ENCODE measurements at regions not wholly inside any gene's neighbourhood (a gene's known extent, or its start where the extent isn't known, plus 50 kb on each side); places are given as distances from the start of the nearest gene placed in this dataset.
"Not testable (repeated sequence)": the region's sequence is repeated elsewhere in the genome, so short reads cannot be mapped to it uniquely, and the experiment has no call there.

DNA sequence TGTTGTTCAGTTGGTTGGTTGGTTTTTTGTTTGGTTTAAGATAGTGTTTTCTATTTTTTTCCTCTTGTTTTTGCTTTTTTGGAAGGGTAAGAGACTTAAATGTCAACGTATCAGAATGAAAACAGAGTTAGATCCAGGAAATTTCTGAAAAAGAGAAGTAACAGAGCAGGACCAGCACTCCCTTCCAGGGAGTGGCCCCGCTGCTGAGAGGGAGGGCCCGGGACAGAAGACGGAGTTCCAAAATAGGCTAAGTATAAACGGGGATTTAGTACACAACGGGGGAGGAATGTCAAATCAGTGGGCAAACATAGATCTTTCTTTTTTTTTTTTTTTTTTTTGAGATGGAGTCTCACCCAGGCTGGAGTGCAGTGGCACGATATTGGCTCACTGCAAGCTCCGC is 92.7 kb upstream of the RUFY1 start:
- Histone ChIP-seq H3K79me2 (ENCODE audit: control insufficient read depth, insufficient read depth, low read length) (no peaks in the 10 kb centered on the region), H3K9ac (ENCODE audit: insufficient read depth in 1 of 2, low read depth in 2 of 2, low read length in 2 of 2) (no peak overlapping the region), H3K27ac (ENCODE audit: extremely low read depth, low read depth, low read length) (no peak overlapping the region), H3K27me3 (ENCODE audit: control insufficient read depth in 2 of 2, insufficient read depth in 2 of 2, low read length in 2 of 2) (peaks cover 8 to 27% of the 10 kb centered on the region in 2 experiments; a peak in 4 of 5 replicates), H3K4me2 (ENCODE audit: insufficient read depth, low read length) (no peak overlapping the region), H3K36me3 (ENCODE audit: control insufficient read depth, insufficient read depth, low read length) (no peaks in the 10 kb centered on the region), H3K9me3 (replicated peaks; ENCODE audit: control insufficient read depth, insufficient read depth, low read depth, low read length) (peaks cover 1% of the 10 kb centered on the region), H3K4me3 (no peak overlapping the region), H3K4me1 (replicated peaks in 1 of 2; ENCODE audit: control insufficient read depth in 2 of 2, insufficient read depth in 2 of 2, low read length in 2 of 2) (no peaks in the 10 kb centered on the region; a peak in 1 of 5 replicates), H3K9me1 (ENCODE audit: control insufficient read depth, insufficient read depth, low read length) (no peaks in the 10 kb centered on the region), H4K20me1 (replicated peaks; ENCODE audit: control insufficient read depth, insufficient read depth, low read length) (no peaks in the 10 kb centered on the region), H2AFZ (ENCODE audit: low read depth, low read length) (no peak overlapping the region)
- CTCF ChIA-PET (ENCODE audit: low intra/inter-chr PET ratio), result no interaction called here
- intact Hi-C loops (cut with micrococcal nuclease), result no loop called here
- POLR2A ChIA-PET, result no interaction called here
- ATAC-seq (no peak), FAIRE-seq (no peak), DNase-seq (ENCODE audit: extremely low read depth in 1 of 4, low spot score in 3 of 4) (no peak)
- no peak for TF ChIP-seq ZNF431 (CRISPR knock-in tag; IDR thresholded peaks at IDR 0.05)
- in situ Hi-C loops (cut with MboI), result no loop called here
- no TSS peak for BruUV-seq (replicated peaks)
- WGBS (ENCODE audit: insufficient coverage, low coverage, missing lambda C conversion rate), result 0% methylated on average over 3 of the region's 8 CpGs

- H3K9me3 ChIP-seq (replicated peaks; ENCODE audit: control insufficient read depth, insufficient read depth, low read depth, low read length); H4K20me1 ChIP-seq (replicated peaks; ENCODE audit: control insufficient read depth, insufficient read depth, low read length); H3K9me1 ChIP-seq (ENCODE audit: control insufficient read depth, insufficient read depth, low read length); in situ Hi-C loops (cut with MboI); BruUV-seq (replicated peaks); H3K4me1 ChIP-seq (replicated peaks in 1 of 2; ENCODE audit: control insufficient read depth in 2 of 2, insufficient read depth in 2 of 2, low read length in 2 of 2); ATAC-seq; H3K79me2 ChIP-seq (ENCODE audit: control insufficient read depth, insufficient read depth, low read length); H2AFZ ChIP-seq (ENCODE audit: low read depth, low read length); DNase-seq (ENCODE audit: extremely low read depth in 1 of 4, low spot score in 3 of 4); H3K4me3 ChIP-seq; H3K27ac ChIP-seq (ENCODE audit: extremely low read depth, low read depth, low read length); H3K36me3 ChIP-seq (ENCODE audit: control insufficient read depth, insufficient read depth, low read length); intact Hi-C loops (cut with micrococcal nuclease); POLR2A ChIA-PET; H3K9ac ChIP-seq (ENCODE audit: insufficient read depth in 1 of 2, low read depth in 2 of 2, low read length in 2 of 2); CTCF ChIA-PET (ENCODE audit: low intra/inter-chr PET ratio); FAIRE-seq; TF ChIP-seq ZBTB40 (CRISPR knock-in tag; IDR thresholded peaks at IDR 0.05): not testable (repeated sequence)
- under 1% methylated on average over 10 of the region's 15 CpGs for WGBS (ENCODE audit: insufficient coverage, low coverage, missing lambda C conversion rate)
- H3K4me2 ChIP-seq (ENCODE audit: insufficient read depth, low read length), result peak overlapping the region; percentile 33; the same call in 1 of the 2 replicates
- H3K27me3 ChIP-seq (ENCODE audit: control insufficient read depth in 2 of 2, insufficient read depth in 2 of 2, low read length in 2 of 2), result peaks cover 8 to 20% of the 10 kb centered on the region in 2 experiments; a peak in 4 of 5 replicates
- TF ChIP-seq ELF1 (tag; IDR thresholded peaks at IDR 0.05), result peak; percentile 62; the same call in 1 of the 2 replicates
- peak; percentile 55; the same call in 1 of the 2 replicates for TF ChIP-seq ZBTB40 (IDR thresholded peaks at IDR 0.05)
- peak; percentile 69 for TF ChIP-seq GABPA (tag; conservative IDR thresholded peaks at IDR 0.05; ENCODE audit: low read depth)
- TF ChIP-seq GABPB1 (CRISPR knock-in tag; IDR thresholded peaks at IDR 0.05), result peak; percentile 54; the same call in 1 of the 2 replicates
- peak; percentile 49; the same call in 1 of the 2 replicates for TF ChIP-seq L3MBTL2 (IDR thresholded peaks at IDR 0.05)
These were observed 94.3 kb upstream of the RUFY1 start for GRCh38 chr5:179456075-179456474.

Data from K562 (cell line).